Erythroblast (primary cell): ENCODE measurements at regions not wholly inside any gene's neighbourhood (a gene's known extent, or its start where the extent isn't known, plus 50 kb on each side); places are given as distances from the start of the nearest gene placed in this dataset.

Experiments used
- DNase-seq, 2 experiments: peaks; one replicate each; lab custom pipeline; 2025; lab: John Stamatoyannopoulos, UW
- GATA1 ChIP-seq: IDR thresholded peaks from 2 replicates; pipeline ENCODE4 v1.6.1; 2011; ENCODE audit warnings: low read depth, mild to moderate bottlenecking, control low read depth, low read length, moderate library complexity
- POLR2A ChIP-seq: IDR thresholded peaks from 2 replicates; pipeline ENCODE4 v1.6.1; 2011; ENCODE audit warnings: mild to moderate bottlenecking, low read length

DNA sequence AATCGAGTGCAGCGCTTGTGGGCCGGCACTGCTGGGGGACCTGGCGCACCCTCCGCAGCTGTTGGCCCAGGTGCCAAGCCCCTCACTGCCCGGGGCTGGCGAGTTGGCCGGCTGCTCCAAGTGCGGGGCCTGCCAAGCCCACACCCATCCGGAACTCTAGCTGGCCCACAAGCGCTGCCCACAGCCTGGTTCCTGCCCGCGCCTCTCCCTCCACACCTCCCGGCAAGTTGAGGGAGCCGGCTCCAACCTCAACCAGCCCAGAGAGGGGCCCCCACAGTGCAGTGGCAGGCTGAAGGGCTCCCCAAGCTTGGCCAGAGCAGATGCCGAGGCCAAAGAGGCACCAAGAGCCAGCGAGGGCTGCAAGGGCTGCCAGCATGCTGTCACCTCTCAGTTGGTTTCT, 73.4 kb downstream of the PLXNA1 start:
- TF ChIP-seq GATA1 (no peak), POLR2A (no peak)
- no peak for DNase-seq

DNA sequence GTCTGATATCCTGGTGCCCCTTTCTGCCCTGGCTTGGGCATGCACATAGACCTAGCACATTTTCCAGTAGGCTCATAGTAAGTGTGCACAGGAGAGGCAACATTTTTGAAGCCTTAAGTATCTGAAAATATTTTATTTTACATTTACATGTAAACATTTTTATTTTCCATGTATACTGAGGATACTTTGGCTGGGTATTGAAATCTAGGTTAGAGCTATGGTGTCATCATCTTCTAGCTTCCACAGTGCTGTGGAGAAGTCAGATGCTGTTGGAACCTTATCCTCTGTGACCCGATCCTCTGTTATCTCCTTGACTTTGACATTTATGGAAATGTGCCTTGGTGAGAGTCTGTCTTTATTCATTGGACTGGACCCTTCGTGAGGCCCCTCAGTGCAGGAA, 74.1 kb downstream of the PLXNA1 start:
- TF ChIP-seq GATA1, result no peak
- TF ChIP-seq POLR2A, result no peak

DNA sequence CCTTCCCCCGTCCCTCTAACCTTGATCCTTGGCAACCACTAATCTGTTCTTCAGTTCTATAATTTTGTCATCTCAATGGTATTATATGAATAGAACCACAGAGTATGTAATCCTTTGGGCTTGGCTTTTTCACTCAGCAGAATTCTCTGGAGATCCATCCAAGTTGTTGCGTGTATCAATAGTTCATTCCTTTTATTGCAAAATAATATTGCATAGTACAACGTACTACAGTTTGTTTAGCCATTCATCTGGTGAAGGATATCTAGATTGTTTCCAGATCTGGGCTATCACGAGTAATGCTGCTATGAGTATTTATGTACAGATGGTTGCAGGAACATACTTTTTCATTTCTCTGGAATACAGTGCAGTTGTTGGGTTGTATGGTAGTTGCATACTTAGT, 76.2 kb downstream of the PLXNA1 start:
- TF ChIP-seq GATA1, result no peak
- TF ChIP-seq POLR2A, result no peak
- no peak for DNase-seq

More for the DNA sequence above, 74.1 kb downstream of the PLXNA1 start:
- DNase-seq, result no peak

DNA sequence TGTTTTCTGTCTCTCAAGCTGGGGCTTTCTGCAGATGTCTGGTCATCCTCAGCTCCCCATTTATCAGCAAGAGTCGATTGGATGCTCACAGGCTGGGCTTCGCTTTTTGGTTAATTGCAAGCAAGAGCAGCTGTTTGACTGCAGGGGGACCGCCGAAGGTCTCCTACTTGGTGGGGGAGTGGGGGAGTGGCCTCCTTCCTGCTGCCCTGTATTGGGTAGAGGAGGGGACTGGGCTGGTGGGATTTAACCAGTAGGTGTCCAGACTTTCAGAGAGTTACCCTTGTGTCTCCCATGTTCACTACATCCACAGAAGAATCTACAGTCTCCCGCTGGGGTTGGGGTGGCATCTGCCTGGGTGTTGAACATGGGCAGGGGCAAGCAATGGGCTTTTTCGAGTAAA, 78.7 kb downstream of the PLXNA1 start:
- no peak for DNase-seq
- TF ChIP-seq POLR2A (no peak), GATA1 (no peak)

DNA sequence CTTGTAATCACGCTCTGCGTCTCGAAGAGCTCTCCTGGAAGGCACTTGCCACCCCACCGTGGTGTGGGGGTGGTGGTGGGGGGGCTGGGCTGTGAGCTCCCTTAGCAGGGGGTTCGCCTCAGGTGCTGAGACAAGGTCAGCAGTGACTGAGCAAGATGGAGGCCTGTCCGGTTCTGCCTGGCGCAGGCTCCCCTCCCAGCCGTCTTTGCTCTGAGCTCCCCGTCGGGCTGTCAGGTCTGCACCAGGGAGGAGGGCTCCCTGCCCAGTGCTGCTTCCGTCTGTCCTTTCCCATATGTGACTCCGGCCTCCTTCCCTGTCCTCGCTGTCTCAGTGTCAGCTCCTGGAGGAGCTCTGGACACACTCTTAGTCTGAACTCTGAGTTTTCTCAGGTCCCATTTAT, 80.0 kb downstream of the PLXNA1 start:
- TF ChIP-seq POLR2A (no peak), GATA1 (no peak)
- DNase-seq, result no peak

DNA sequence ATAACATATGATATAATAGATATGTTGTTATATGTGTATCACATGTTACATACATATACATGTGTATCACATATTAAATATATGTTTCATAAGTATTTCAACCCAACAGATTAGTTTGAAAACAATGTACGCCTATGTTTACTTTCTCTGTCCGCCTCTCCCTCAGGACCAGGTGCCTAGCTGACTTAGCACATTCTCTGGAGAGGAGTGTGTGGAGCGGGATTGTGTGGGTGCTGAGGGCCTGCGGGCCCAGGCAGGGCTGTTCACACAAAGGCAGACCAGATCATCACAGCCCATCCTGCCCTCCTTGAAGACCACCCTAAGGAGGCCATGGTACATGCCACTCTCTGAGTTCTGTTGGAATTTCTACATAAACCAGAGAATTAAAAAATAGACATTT, 81.0 kb downstream of the PLXNA1 start:
- DNase-seq, result no peak
- TF ChIP-seq POLR2A, result no peak
- no peak for TF ChIP-seq GATA1

DNA sequence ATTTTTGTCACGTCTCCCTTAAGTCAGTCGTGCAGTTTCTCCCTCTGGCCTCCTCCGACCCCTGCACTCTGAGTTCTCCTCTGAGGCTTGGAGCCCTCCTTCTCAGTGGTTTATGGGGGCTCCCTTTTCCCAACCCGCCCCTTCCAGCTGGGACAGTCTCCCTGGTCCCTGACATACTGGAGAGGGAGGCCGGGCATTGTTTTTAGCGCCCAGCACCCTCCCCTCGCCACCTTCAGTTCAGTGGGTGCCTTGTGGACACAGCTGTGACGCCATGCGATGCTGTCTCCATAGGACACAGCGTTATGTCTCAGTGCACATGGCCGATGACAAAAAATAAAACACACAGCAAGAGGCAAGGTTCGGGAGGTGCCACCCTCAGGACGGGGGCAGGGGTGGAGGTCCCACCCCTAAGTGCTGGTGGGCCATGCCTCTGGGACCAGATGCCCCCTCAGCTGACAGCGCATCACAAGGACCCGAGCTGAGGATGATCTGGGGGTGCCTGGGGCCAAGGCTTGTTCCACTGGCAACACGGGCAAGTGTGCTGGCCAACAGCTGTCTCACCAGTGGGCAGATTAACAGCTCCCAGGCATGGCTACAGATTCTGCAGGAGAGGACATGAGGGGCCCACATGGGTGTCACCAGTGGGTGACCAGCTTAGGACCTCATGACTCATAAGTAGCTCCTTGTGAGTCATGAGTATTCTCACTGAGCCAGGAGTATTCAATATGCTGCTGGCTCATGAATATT, 81.6 kb downstream of the PLXNA1 start:
- no peak for TF ChIP-seq GATA1
- peak in 1 of 2 experiments; percentile 26 for DNase-seq

DNA sequence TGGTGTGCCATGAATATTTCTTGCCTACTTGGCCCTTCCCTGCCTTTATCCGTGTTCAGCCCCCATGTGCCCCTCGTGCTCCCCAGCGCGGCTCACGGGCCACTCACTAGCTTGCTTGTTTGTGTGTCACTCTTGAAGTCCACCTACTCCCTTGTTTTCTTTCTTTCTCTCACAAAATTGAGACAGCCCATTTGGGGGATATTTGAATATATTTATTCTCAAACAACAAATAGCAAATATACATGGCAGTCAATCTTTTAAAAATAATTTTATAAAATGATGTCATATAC, 82.2 kb downstream of the PLXNA1 start:
- DNase-seq, result no peak
- TF ChIP-seq POLR2A (no peak), GATA1 (no peak)

DNA sequence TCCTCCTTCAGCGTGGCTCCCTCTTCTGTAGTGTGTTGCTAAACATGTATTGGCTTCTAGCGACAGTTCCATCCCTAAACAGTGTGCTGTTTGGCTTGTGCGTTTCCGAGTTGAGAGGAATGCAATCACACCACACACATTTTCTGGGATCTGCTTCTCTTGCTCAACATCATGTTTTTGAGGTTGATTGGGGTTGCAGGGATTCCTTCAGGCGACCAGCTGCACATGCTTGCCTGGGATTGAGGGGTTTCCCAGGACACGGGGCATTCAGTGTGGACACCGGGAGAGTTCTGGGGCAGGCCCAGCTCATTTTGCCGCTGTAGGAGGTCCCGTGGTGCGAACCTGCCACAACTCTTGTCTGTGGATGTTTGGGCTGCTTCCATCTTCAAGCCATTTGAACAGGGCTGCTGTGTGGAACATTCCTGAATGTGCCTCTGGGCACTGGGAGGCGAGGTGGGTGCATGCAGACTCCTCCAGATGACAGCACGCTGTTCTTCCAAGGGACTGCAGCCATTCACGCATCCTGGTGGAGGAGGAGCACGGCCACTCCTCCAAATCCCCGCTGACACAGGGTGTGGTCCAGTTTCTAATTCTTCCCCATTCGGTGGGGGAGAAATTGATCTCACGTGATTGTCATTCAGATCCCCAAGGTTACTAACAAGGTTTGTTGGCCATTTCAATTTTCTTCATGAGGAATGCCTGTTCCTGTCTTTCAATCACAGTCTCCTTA, 82.8 kb downstream of the PLXNA1 start:
- no peak for DNase-seq
- TF ChIP-seq POLR2A, result no peak
- TF ChIP-seq GATA1, result no peak

DNA sequence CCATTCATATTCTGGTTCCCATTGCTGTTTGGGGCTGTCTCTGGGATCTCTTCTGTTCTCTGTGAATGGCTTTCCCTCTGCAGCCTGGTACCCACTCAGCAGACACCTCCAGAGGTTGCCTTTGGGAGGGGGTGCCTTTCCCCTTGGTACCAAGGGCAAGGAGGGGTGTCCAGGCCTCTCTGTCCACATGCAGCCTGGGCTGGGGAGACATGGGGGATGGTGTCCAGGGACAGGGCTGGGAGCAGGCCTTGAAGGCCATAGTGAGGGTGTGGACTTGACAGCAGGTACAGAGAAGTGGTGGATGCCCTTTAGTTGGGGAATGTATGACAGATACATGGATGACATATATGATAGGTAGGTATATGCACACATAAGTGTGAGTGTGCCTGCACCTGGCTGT, 83.7 kb downstream of the PLXNA1 start:
- no peak for DNase-seq
- TF ChIP-seq POLR2A (no peak), GATA1 (no peak)

DNA sequence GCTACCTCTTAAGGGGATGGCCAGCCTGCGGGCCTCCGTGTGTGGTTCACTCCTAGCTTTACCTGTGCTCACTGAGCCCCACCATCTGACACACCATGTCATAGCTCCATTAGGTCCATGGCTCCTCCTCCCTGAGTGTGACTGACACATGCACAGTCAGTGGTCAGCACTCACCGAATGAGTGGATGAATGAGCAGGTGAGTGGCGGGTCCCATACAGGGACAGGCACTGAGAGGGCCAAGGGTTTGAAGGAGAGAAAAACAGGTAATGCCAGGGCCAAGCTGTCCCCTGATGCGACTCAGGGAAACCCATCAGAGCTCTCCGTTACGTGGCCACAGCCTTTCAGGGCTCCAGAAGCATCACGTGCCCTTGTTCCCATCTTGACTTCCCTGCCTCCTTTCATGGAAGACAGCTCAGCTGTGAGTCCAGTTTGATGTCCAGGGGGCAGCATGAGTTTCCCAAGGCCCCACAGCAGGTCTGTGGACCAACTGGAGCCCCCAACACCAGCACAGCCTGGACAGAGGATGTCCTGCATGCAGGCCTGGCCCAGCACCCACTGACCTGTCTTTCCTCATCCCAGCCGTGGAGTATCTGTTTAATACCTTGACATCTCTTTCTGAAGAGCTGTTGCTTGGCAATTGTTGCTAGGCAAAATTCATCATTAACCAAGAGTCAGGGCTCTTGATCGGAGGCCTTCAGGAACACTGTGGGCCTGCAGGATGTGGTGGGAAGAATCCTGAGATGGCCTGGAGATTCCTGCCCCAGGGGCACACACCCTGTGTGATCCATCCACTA, 84.4 kb downstream of the PLXNA1 start:
- TF ChIP-seq POLR2A (no peak), GATA1 (no peak)
- DNase-seq, result no peak

DNA sequence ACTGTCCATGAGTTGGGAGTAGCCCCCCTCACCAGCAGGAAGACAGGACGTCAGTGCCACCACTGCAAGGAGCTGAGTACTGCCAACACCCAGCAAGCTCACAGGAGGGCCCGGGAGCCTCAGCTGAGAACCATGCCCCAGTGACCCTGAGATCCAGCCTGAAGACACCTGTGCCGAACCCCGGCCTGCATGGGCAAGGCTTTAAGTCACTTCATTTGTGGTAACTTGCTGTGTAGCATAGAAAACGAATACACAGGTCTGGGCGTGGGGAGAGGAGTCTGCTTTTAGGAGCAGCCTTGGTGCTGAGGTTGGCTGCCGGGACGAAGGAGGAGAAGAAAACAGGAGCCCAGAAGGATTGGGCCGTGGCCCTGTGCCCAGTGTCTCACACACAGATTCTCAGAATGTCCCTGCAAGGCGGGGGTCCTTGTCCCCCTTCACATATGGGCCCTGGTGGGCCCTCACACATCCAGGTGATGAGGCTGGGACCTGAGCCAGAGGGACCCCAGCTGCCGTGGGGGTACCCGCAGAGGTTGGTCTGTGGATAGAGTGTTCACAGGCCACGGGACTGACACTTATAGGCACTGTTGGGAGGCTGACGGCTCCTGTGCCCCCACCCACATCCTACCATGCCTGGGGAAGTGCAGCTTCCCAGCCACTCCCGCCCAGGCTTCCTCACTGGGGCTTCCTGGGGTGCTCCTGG, 85.3 kb downstream of the PLXNA1 start:
- no peak for DNase-seq
- TF ChIP-seq GATA1 (no peak), POLR2A (no peak)

DNA sequence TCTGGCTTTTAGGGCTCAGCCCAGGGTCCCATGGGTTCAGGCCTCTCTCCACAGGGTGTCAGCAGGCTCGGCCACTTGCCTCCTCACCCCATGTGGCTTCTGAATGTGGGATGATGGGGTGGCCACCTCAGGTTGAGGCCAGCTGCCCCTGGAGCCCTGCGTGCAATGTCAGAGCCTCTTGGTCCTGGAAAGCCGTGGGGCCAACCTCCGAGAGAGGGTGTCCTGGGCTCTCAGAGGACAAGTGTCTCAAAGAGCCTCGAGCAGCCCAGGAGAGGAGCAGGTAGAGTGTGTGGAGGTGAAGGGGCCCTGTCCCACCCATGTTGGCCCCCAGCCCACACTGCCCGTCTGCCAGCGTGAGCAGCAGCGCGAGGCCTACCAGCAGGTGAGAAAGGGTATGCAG, 86.0 kb downstream of the PLXNA1 start:
- no peak for DNase-seq
- TF ChIP-seq POLR2A (no peak), GATA1 (no peak)

DNA sequence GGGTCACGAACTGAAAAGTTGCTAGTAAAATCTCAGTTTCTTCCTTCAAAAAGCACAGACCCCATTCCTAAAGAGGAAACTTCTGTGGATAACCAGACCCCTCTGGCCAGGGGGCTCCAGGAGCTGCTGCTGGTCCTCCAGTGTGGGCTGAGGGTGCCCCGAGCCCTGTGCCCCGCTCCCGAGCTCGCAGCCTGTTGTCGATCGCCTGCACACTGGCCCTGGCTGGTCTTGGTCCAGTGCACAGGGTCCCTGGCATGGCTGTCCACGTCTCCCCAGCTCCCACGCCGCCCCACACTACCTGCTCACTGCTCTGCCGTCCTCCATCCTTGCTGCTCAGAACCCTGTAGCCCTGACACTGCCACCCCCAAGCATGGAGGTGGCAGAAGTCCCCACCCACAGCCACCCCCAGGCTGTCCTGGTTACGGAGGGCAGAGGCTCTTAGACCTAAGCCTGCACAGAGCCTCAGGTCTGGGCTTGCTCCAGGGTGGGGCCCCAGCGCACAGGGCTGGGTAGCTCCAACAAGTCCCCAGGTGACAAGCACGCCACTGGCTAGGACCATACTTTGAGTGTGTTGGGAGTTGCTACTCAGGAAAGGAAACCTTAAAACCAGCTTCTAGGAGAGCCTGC, 87.0 kb downstream of the PLXNA1 start:
- TF ChIP-seq GATA1 (no peak), POLR2A (no peak)
- DNase-seq, result no peak
